Keratinocyte (primary cell): ENCODE measurements at regions not wholly inside any gene's neighbourhood (a gene's known extent, or its start where the extent isn't known, plus 50 kb on each side); places are given as distances from the start of the nearest gene placed in this dataset.

ENCODE experiments used
- CTCF ChIP-seq, 3 experiments: IDR thresholded peaks in 1 of 3; conservative IDR thresholded peaks in 1 of 3; optimal IDR thresholded peaks in 1 of 3; 2 replicates in 2 of 3; 3 replicates in 1 of 3; pipeline versions ENCODE3 to v1.5.1; 2011; ENCODE audit warnings: low read length in 3 of 3, mild to moderate bottlenecking in 3 of 3, moderate library complexity in 2 of 3, control low read depth in 1 of 3, inconsistent platforms in 1 of 3; ENCODE audit not compliant: insufficient read depth in 2 of 3; ENCODE audit errors: extremely low read depth in 1 of 3
- EZH2 ChIP-seq: IDR thresholded peaks from one replicate; pipeline ENCODE4 v1.6.1; 2012; ENCODE audit warnings: inconsistent platforms, mild to moderate bottlenecking, low read length, moderate library complexity

GRCh38 chr13:103200118-103200885 is 134.1 kb upstream of the SLC10A2 start:
- TF ChIP-seq CTCF (optimal IDR thresholded peaks at IDR 0.05 in 1 of 3, IDR thresholded peaks at IDR 0.05 in 1 of 3, conservative IDR thresholded peaks at IDR 0.05 in 1 of 3; ENCODE audit: extremely low read depth in 1 of 3, insufficient read depth in 2 of 3, low read length in 3 of 3) = no peak
- no peak for TF ChIP-seq EZH2
